Liver (tissue), 8 donors: ENCODE measurements at regions not wholly inside any gene's neighbourhood (a gene's known extent, or its start where the extent isn't known, plus 50 kb on each side); places are given as distances from the start of the nearest gene placed in this dataset.

Experiments
- DNase-seq: peaks from one replicate; pipeline ENCODE4 v3.0.0-alpha.2; 2017; ENCODE audit warnings: low spot score
- H3K27ac ChIP-seq, 2 donors: one replicate each; pipeline ENCODE4 v1.7.0; 2013; ENCODE audit warnings: inconsistent platforms in 2 of 2, low read length in 2 of 2, control low read depth in 1 of 2, low read depth in 1 of 2, mild to moderate bottlenecking in 1 of 2
- H3K27me3 ChIP-seq, 4 donors: one replicate each; pipeline versions ENCODE4 v1.6.1 to v1.7.0; 2013; ENCODE audit warnings: low read length in 3 of 4, inconsistent platforms in 1 of 4, mild to moderate bottlenecking in 1 of 4, moderate library complexity in 1 of 4; ENCODE audit not compliant: control insufficient read depth in 4 of 4, insufficient read depth in 4 of 4
- H3K36me3 ChIP-seq, 4 donors: one replicate each; pipeline versions ENCODE4 v1.6.1 to v1.7.0; 2013; ENCODE audit warnings: low read length in 3 of 4, mild to moderate bottlenecking in 3 of 4, low read depth in 1 of 4, moderate library complexity in 1 of 4; ENCODE audit not compliant: control insufficient read depth in 4 of 4, insufficient read depth in 3 of 4
- H3K4me1 ChIP-seq, 4 donors: one replicate each; pipeline versions ENCODE4 v1.6.1 to v1.7.0; 2013; ENCODE audit warnings: low read length in 3 of 4, mild to moderate bottlenecking in 3 of 4, moderate library complexity in 1 of 4; ENCODE audit not compliant: control insufficient read depth in 4 of 4, insufficient read depth in 4 of 4
- H3K4me3 ChIP-seq, 3 donors: one replicate each; pipeline versions ENCODE4 v1.6.1 to v1.7.0; 2013; ENCODE audit warnings: low read length in 3 of 3, control low read depth in 1 of 3, low read depth in 1 of 3, mild to moderate bottlenecking in 1 of 3
- H3K9ac ChIP-seq, 2 donors: one replicate each; pipeline ENCODE4 v1.7.0; 2013; ENCODE audit warnings: low read length in 2 of 2, mild to moderate bottlenecking in 2 of 2, moderate library complexity in 2 of 2, control low read depth in 1 of 2, low read depth in 1 of 2
- H3K9me3 ChIP-seq, 4 donors: one replicate each; pipeline versions ENCODE4 v1.6.1 to v1.7.0; 2013; ENCODE audit warnings: low read length in 3 of 4; ENCODE audit not compliant: control insufficient read depth in 4 of 4
- CTCF ChIP-seq: fragments of 150-350 bp; IDR thresholded peaks from 2 replicates; pipeline ENCODE4 v1.5.1; 2017; ENCODE audit warnings: improper control_type of control experiment, low read depth, low read length; ENCODE audit not compliant: missing input control
- EGR1 ChIP-seq, 2 donors: IDR thresholded peaks; 2 replicates each; pipeline ENCODE4 v1.6.1; 2016 to 2018; ENCODE audit warnings: antibody characterized with exemption in 2 of 2, low read depth in 2 of 2
- FOXA1 ChIP-seq: IDR thresholded peaks from 2 replicates; pipeline ENCODE4 v1.6.1; 2016; ENCODE audit warnings: antibody characterized with exemption
- FOXA2 ChIP-seq: IDR thresholded peaks from 2 replicates; pipeline ENCODE4 v1.6.1; 2016; ENCODE audit warnings: antibody characterized with exemption
- GABPA ChIP-seq, 2 donors: IDR thresholded peaks in 1 of 2; conservative IDR thresholded peaks in 1 of 2; 2 replicates each; pipeline ENCODE4 v1.6.1; 2016; ENCODE audit warnings: antibody characterized with exemption in 2 of 2, mild to moderate bottlenecking in 1 of 2, moderate library complexity in 1 of 2
- HNF4A ChIP-seq, 2 donors: conservative IDR thresholded peaks; 2 replicates each; pipeline ENCODE4 v1.6.1; 2016; ENCODE audit warnings: antibody characterized with exemption in 2 of 2, mild to moderate bottlenecking in 2 of 2
- HNF4G ChIP-seq: IDR thresholded peaks from 2 replicates; pipeline ENCODE4 v1.6.1; 2016; ENCODE audit warnings: antibody characterized with exemption
- JUND ChIP-seq, 2 donors: IDR thresholded peaks; 2 replicates each; pipeline ENCODE4 v1.6.1; 2016; ENCODE audit warnings: antibody characterized with exemption in 2 of 2
- MAX ChIP-seq: IDR thresholded peaks from 2 replicates; pipeline ENCODE4 v1.6.1; 2016; ENCODE audit warnings: antibody characterized with exemption
- NR2F2 ChIP-seq: IDR thresholded peaks from 2 replicates; pipeline ENCODE4 v1.6.1; 2016; ENCODE audit warnings: antibody characterized with exemption
- RAD21 ChIP-seq, 2 donors: IDR thresholded peaks; 2 replicates each; pipeline ENCODE4 v1.6.1; 2016; ENCODE audit warnings: antibody characterized with exemption in 2 of 2, mild to moderate bottlenecking in 2 of 2
- RXRA ChIP-seq, 2 donors: IDR thresholded peaks; 2 replicates each; pipeline ENCODE4 v1.6.1; 2017 to 2018; ENCODE audit warnings: antibody characterized with exemption in 2 of 2, mild to moderate bottlenecking in 1 of 2
- SP1 ChIP-seq: IDR thresholded peaks from 2 replicates; pipeline ENCODE4 v1.6.1; 2018; ENCODE audit warnings: antibody characterized with exemption, mild to moderate bottlenecking
- TAF1 ChIP-seq: conservative IDR thresholded peaks from 2 replicates; pipeline ENCODE4 v1.6.1; 2016; ENCODE audit warnings: antibody characterized with exemption, mild to moderate bottlenecking
- YY1 ChIP-seq: IDR thresholded peaks from 2 replicates; pipeline ENCODE4 v1.6.1; 2016; ENCODE audit warnings: antibody characterized with exemption, mild to moderate bottlenecking
- ZBTB33 ChIP-seq: IDR thresholded peaks from 2 replicates; pipeline ENCODE4 v1.6.1; 2016; ENCODE audit warnings: antibody characterized with exemption
- WGBS: extraction: QIAGEN DNeasy Blood & Tissue Kit; methylation state at CpG from one replicate; pipeline ENCODE4 v1.1.7; 2013; 5-methylcytosine and 5-hydroxymethylcytosine counted together
- TF ChIP-seq, protein P1 (sequence below): IDR thresholded peaks from 2 replicates; pipeline ENCODE4 v1.6.1; 2016; ENCODE audit warnings: antibody characterized with exemption, mild to moderate bottlenecking
- TF ChIP-seq, protein P2 (sequence below): IDR thresholded peaks from 2 replicates; pipeline ENCODE4 v1.6.1; 2016; ENCODE audit warnings: antibody characterized with exemption
- donor health status: healthy.
- donor health status: healthy.
- donor health status: healthy.
- donor health status: healthy.
- donor health status: healthy.

- no peak overlapping the region for H3K4me3 ChIP-seq
- H3K36me3 ChIP-seq: no peaks in the 10 kb centered on the region
- no peaks in the 10 kb centered on the region for H3K4me1 ChIP-seq
- TF ChIP-seq NR2F2 (no peak), MAX (no peak), YY1 (no peak), CTCF (no peak), TAF1 (no peak), HNF4G (no peak), JUND (IDR thresholded peaks at IDR 0.05) (no peak), FOXA2 (no peak), HNF4A (conservative IDR thresholded peaks at IDR 0.05) (no peak), FOXA1 (no peak), RXRA (IDR thresholded peaks at IDR 0.05) (no peak), SP1 (no peak), RAD21 (IDR thresholded peaks at IDR 0.05) (no peak), EGR1 (IDR thresholded peaks at IDR 0.05; ENCODE audit: low read depth in 2 of 2) (no peak), ZBTB33 (no peak), GABPA (IDR thresholded peaks at IDR 0.05 in 1 of 2, conservative IDR thresholded peaks at IDR 0.05 in 1 of 2) (no peak)
- TF ChIP-seq, protein P1, sequence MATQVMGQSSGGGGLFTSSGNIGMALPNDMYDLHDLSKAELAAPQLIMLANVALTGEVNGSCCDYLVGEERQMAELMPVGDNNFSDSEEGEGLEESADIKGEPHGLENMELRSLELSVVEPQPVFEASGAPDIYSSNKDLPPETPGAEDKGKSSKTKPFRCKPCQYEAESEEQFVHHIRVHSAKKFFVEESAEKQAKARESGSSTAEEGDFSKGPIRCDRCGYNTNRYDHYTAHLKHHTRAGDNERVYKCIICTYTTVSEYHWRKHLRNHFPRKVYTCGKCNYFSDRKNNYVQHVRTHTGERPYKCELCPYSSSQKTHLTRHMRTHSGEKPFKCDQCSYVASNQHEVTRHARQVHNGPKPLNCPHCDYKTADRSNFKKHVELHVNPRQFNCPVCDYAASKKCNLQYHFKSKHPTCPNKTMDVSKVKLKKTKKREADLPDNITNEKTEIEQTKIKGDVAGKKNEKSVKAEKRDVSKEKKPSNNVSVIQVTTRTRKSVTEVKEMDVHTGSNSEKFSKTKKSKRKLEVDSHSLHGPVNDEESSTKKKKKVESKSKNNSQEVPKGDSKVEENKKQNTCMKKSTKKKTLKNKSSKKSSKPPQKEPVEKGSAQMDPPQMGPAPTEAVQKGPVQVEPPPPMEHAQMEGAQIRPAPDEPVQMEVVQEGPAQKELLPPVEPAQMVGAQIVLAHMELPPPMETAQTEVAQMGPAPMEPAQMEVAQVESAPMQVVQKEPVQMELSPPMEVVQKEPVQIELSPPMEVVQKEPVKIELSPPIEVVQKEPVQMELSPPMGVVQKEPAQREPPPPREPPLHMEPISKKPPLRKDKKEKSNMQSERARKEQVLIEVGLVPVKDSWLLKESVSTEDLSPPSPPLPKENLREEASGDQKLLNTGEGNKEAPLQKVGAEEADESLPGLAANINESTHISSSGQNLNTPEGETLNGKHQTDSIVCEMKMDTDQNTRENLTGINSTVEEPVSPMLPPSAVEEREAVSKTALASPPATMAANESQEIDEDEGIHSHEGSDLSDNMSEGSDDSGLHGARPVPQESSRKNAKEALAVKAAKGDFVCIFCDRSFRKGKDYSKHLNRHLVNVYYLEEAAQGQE: no peak
- TF ChIP-seq, protein P2, sequence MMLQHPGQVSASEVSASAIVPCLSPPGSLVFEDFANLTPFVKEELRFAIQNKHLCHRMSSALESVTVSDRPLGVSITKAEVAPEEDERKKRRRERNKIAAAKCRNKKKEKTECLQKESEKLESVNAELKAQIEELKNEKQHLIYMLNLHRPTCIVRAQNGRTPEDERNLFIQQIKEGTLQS: no peak
- no peaks in the 10 kb centered on the region for H3K9me3 ChIP-seq
- 76% methylated on average over 2 of the region's 2 CpGs for WGBS
- H3K27ac ChIP-seq: no peak overlapping the region
- H3K27me3 ChIP-seq: no peaks in the 10 kb centered on the region
- no peak for DNase-seq
- no peak overlapping the region for H3K9ac ChIP-seq
These were observed 182.6 kb upstream of the SLITRK3 start for GRCh38 chr3:165378761-165379160.

GRCh38 chr3:165359005-165359404 is 162.8 kb upstream of the SLITRK3 start:
- WGBS: 55% methylated on average over 3 of the region's 3 CpGs
- Histone ChIP-seq H3K9me3 (no peaks in the 10 kb centered on the region), H3K36me3 (no peaks in the 10 kb centered on the region), H3K4me1 (no peaks in the 10 kb centered on the region), H3K9ac (no peak overlapping the region), H3K27me3 (no peaks in the 10 kb centered on the region), H3K27ac (no peak overlapping the region), H3K4me3 (no peak overlapping the region)
- DNase-seq: no peak
- TF ChIP-seq TAF1: no peak
- TF ChIP-seq, protein P2: no peak
- TF ChIP-seq FOXA2: no peak
- no peak for TF ChIP-seq MAX
- no peak for TF ChIP-seq FOXA1
- no peak for TF ChIP-seq GABPA (IDR thresholded peaks at IDR 0.05 in 1 of 2, conservative IDR thresholded peaks at IDR 0.05 in 1 of 2)
- no peak for TF ChIP-seq SP1
- no peak for TF ChIP-seq JUND (IDR thresholded peaks at IDR 0.05)
- TF ChIP-seq, protein P1: no peak
- no peak for TF ChIP-seq YY1
- no peak for TF ChIP-seq RXRA (IDR thresholded peaks at IDR 0.05)
